ENCODE measurements at regions not wholly inside any gene's neighbourhood (a gene's known extent, or its start where the extent isn't known, plus 50 kb on each side); places are given as distances from the start of the nearest gene placed in this dataset.

- no peaks in the 10 kb centered on the region for H3K9me3 ChIP-seq (ENCODE audit: low read depth)
- H2AFZ ChIP-seq = no peak overlapping the region
- TF ChIP-seq CTCF (IDR thresholded peaks at IDR 0.05; ENCODE audit: poor library complexity) (no peak), EZH2phosphoT487 (IDR thresholded peaks at IDR 0.05; ENCODE audit: low read depth, severe bottlenecking, unreplicated experiment) (no peak), EZH2 (IDR thresholded peaks at IDR 0.05; ENCODE audit: borderline replicate concordance) (no peak)
- H3K9me2 ChIP-seq (replicated peaks; ENCODE audit: insufficient read depth) = no peaks in the 10 kb centered on the region
- H3K4me2 ChIP-seq = no peak overlapping the region
- no peaks in the 10 kb centered on the region for H3K4me1 ChIP-seq (ENCODE audit: insufficient read depth)
- no peak overlapping the region for H3K27ac ChIP-seq
- no peak overlapping the region for H3K4me3 ChIP-seq
- 51% methylated on average over 3 of the region's 3 CpGs for WGBS (ENCODE audit: low lambda C conversion rate, missing lambda C conversion rate)
- no peaks in the 10 kb centered on the region for H3K27me3 ChIP-seq
- DNase-seq (ENCODE audit: low spot score) = no peak
- H3K36me3 ChIP-seq (replicated peaks; ENCODE audit: insufficient read depth, low read depth) = no peaks in the 10 kb centered on the region
- H3K79me2 ChIP-seq = no peaks in the 10 kb centered on the region
- no peaks in the 10 kb centered on the region for H4K20me1 ChIP-seq (ENCODE audit: insufficient read depth, poor library complexity, severe bottlenecking)
These were observed 98.8 kb downstream of the BOD1 start for GRCh38 chr5:173517648-173518047.

- Histone ChIP-seq H3K9me3 (ENCODE audit: low read depth) (no peaks in the 10 kb centered on the region), H3K36me3 (replicated peaks; ENCODE audit: insufficient read depth, low read depth) (no peaks in the 10 kb centered on the region), H3K4me1 (ENCODE audit: insufficient read depth) (no peaks in the 10 kb centered on the region), H3K9me2 (replicated peaks; ENCODE audit: insufficient read depth) (no peaks in the 10 kb centered on the region), H3K4me3 (no peak overlapping the region), H3K27me3 (no peaks in the 10 kb centered on the region), H2AFZ (no peak overlapping the region), H3K27ac (no peak overlapping the region), H3K4me2 (no peak overlapping the region), H3K79me2 (no peaks in the 10 kb centered on the region), H4K20me1 (ENCODE audit: insufficient read depth, poor library complexity, severe bottlenecking) (no peaks in the 10 kb centered on the region)
- peak; percentile 23 for DNase-seq (ENCODE audit: low spot score)
- TF ChIP-seq EZH2phosphoT487 (IDR thresholded peaks at IDR 0.05; ENCODE audit: low read depth, severe bottlenecking, unreplicated experiment) = no peak
- TF ChIP-seq CTCF (IDR thresholded peaks at IDR 0.05; ENCODE audit: poor library complexity) = no peak
- TF ChIP-seq EZH2 (IDR thresholded peaks at IDR 0.05; ENCODE audit: borderline replicate concordance) = no peak
- 30% methylated on average over 1 of the region's 1 CpG for WGBS (ENCODE audit: low lambda C conversion rate, missing lambda C conversion rate)
These were observed 100.9 kb downstream of the BOD1 start for GRCh38 chr5:173515526-173515925.

- Histone ChIP-seq H3K79me2 (no peaks in the 10 kb centered on the region), H3K4me2 (no peak overlapping the region), H3K27ac (no peak overlapping the region), H3K4me3 (no peak overlapping the region), H3K9me2 (replicated peaks; ENCODE audit: insufficient read depth) (no peaks in the 10 kb centered on the region), H4K20me1 (ENCODE audit: insufficient read depth, poor library complexity, severe bottlenecking) (no peaks in the 10 kb centered on the region), H3K4me1 (ENCODE audit: insufficient read depth) (no peaks in the 10 kb centered on the region), H3K36me3 (replicated peaks; ENCODE audit: insufficient read depth, low read depth) (no peaks in the 10 kb centered on the region), H3K9me3 (ENCODE audit: low read depth) (no peaks in the 10 kb centered on the region), H3K27me3 (no peaks in the 10 kb centered on the region), H2AFZ (no peak overlapping the region)
- no peak for TF ChIP-seq CTCF (IDR thresholded peaks at IDR 0.05; ENCODE audit: poor library complexity)
- no peak for TF ChIP-seq EZH2phosphoT487 (IDR thresholded peaks at IDR 0.05; ENCODE audit: low read depth, severe bottlenecking, unreplicated experiment)
- no peak for TF ChIP-seq EZH2 (IDR thresholded peaks at IDR 0.05; ENCODE audit: borderline replicate concordance)
- 83% methylated on average over 2 of the region's 2 CpGs for WGBS (ENCODE audit: low lambda C conversion rate, missing lambda C conversion rate)
- no peak for DNase-seq (ENCODE audit: low spot score)
These were observed 101.8 kb downstream of the BOD1 start for GRCh38 chr5:173514661-173515060.

GRCh38 chr5:173513521-173513991, 102.9 kb downstream of the BOD1 start:
- no peaks in the 10 kb centered on the region for H3K27me3 ChIP-seq
- H3K27ac ChIP-seq = no peak overlapping the region
- TF ChIP-seq CTCF (IDR thresholded peaks at IDR 0.05; ENCODE audit: poor library complexity) (no peak), EZH2phosphoT487 (IDR thresholded peaks at IDR 0.05; ENCODE audit: low read depth, severe bottlenecking, unreplicated experiment) (no peak), EZH2 (IDR thresholded peaks at IDR 0.05; ENCODE audit: borderline replicate concordance) (no peak)
- H3K9me3 ChIP-seq (ENCODE audit: low read depth) = no peaks in the 10 kb centered on the region
- no peak overlapping the region for H3K4me3 ChIP-seq
- no peak overlapping the region for H2AFZ ChIP-seq
- H3K9me2 ChIP-seq (replicated peaks; ENCODE audit: insufficient read depth) = no peaks in the 10 kb centered on the region
- no peaks in the 10 kb centered on the region for H3K79me2 ChIP-seq
- H3K4me1 ChIP-seq (ENCODE audit: insufficient read depth) = no peaks in the 10 kb centered on the region
- no peaks in the 10 kb centered on the region for H3K36me3 ChIP-seq (replicated peaks; ENCODE audit: insufficient read depth, low read depth)
- no peaks in the 10 kb centered on the region for H4K20me1 ChIP-seq (ENCODE audit: insufficient read depth, poor library complexity, severe bottlenecking)
- no peak overlapping the region for H3K4me2 ChIP-seq
- DNase-seq (ENCODE audit: low spot score) = no peak

All from hepatocyte (in vitro differentiated cells).